H9 (cell line): ENCODE measurements at regions not wholly inside any gene's neighbourhood (a gene's known extent, or its start where the extent isn't known, plus 50 kb on each side); places are given as distances from the start of the nearest gene placed in this dataset.

Experiments used
- DNase-seq: peaks from one replicate; pipeline ENCODE4 v3.0.0-alpha.2; 2017
- H2AFZ ChIP-seq: one replicate; pipeline ENCODE4 v1.6.1; 2013; ENCODE audit warnings: mild to moderate bottlenecking, low read length, control low read depth, moderate library complexity
- H2AK5ac ChIP-seq: 2 replicates; pipeline ENCODE4 v1.6.1; 2013; ENCODE audit warnings: low read length, control low read depth, mixed read lengths; ENCODE audit not compliant: insufficient read length
- H2BK120ac ChIP-seq: one replicate; pipeline ENCODE4 v1.6.1; 2013; ENCODE audit warnings: low read depth, mild to moderate bottlenecking, low read length, control low read depth, inconsistent platforms; ENCODE audit not compliant: poor library complexity, severe bottlenecking
- H2BK12ac ChIP-seq: 2 replicates; pipeline ENCODE4 v1.6.1; 2013; ENCODE audit warnings: low read length, control low read depth, mixed read lengths, low read depth; ENCODE audit not compliant: insufficient read length
- H2BK15ac ChIP-seq: 2 replicates; pipeline ENCODE4 v1.6.1; 2013; ENCODE audit warnings: low read depth, low read length, control low read depth
- H2BK20ac ChIP-seq: one replicate; pipeline ENCODE4 v1.6.1; 2013; ENCODE audit warnings: low read depth, mild to moderate bottlenecking, low read length, control low read depth, inconsistent platforms; ENCODE audit not compliant: poor library complexity, severe bottlenecking
- H2BK5ac ChIP-seq: 2 replicates; pipeline ENCODE4 v1.6.1; 2013; ENCODE audit warnings: low read length, control low read depth, mixed read lengths; ENCODE audit not compliant: insufficient read length
- H3K14ac ChIP-seq: 2 replicates; pipeline ENCODE4 v1.6.1; 2013; ENCODE audit warnings: low read length, control low read depth; ENCODE audit not compliant: insufficient read depth
- H3K18ac ChIP-seq: 2 replicates; pipeline ENCODE4 v1.6.1; 2013; ENCODE audit warnings: low read depth, mild to moderate bottlenecking, mixed read lengths, low read length, control low read depth; ENCODE audit not compliant: insufficient read length
- H3K23ac ChIP-seq: 2 replicates; pipeline ENCODE4 v1.6.1; 2013; ENCODE audit warnings: low read length, control low read depth, mixed read lengths, low read depth; ENCODE audit not compliant: insufficient read length
- H3K23me2 ChIP-seq: 2 replicates; pipeline ENCODE4 v1.6.1; 2013; ENCODE audit warnings: low read depth, mild to moderate bottlenecking, mixed read lengths, low read length, control low read depth; ENCODE audit not compliant: insufficient read length, poor library complexity, severe bottlenecking
- H3K27ac ChIP-seq: 2 replicates; pipeline ENCODE4 v1.5.1; 2013; ENCODE audit warnings: low read length, control low read depth, mixed read lengths, low read depth; ENCODE audit not compliant: insufficient read length
- H3K27me3 ChIP-seq: 2 replicates; pipeline ENCODE4 v1.6.1; 2013; ENCODE audit warnings: low read length, control low read depth, inconsistent platforms; ENCODE audit not compliant: insufficient read depth
- H3K4ac ChIP-seq: 2 replicates; pipeline ENCODE4 v1.6.1; 2013; ENCODE audit warnings: low read depth, mild to moderate bottlenecking, control low read depth, inconsistent platforms, low read length, moderate library complexity
- H3K4me1 ChIP-seq: 2 replicates; pipeline ENCODE4 v1.6.1; 2013; ENCODE audit warnings: low read length, control low read depth, inconsistent platforms; ENCODE audit not compliant: insufficient read depth
- H3K4me2 ChIP-seq: 2 replicates; pipeline ENCODE4 v1.6.1; 2013; ENCODE audit warnings: low read length, control low read depth, mixed read lengths; ENCODE audit not compliant: insufficient read length, insufficient read depth
- H3K56ac ChIP-seq: 2 replicates; pipeline ENCODE4 v1.6.1; 2013; ENCODE audit warnings: low read depth, mild to moderate bottlenecking, mixed read lengths, low read length, control low read depth; ENCODE audit not compliant: insufficient read length
- H3K79me1 ChIP-seq: 2 replicates; pipeline ENCODE4 v1.6.1; 2013; ENCODE audit warnings: low read depth, mild to moderate bottlenecking, moderate library complexity, low read length, control low read depth, inconsistent platforms; ENCODE audit not compliant: insufficient read depth, poor library complexity, severe bottlenecking
- H3K79me2 ChIP-seq: 2 replicates; pipeline ENCODE4 v1.6.1; 2013; ENCODE audit warnings: low read length, control low read depth, inconsistent platforms; ENCODE audit not compliant: insufficient read depth
- H3K9ac ChIP-seq: 2 replicates; pipeline ENCODE4 v1.6.1; 2013; ENCODE audit warnings: low read length, control low read depth, mixed read lengths; ENCODE audit not compliant: insufficient read length; ENCODE audit errors: extremely low read depth
- H3K9me3 ChIP-seq: one replicate; pipeline ENCODE4 v1.6.1; 2013; ENCODE audit warnings: low read depth, low read length, inconsistent platforms; ENCODE audit not compliant: control insufficient read depth
- H3T11ph ChIP-seq: one replicate; pipeline ENCODE4 v1.6.1; 2013; ENCODE audit warnings: mild to moderate bottlenecking, low read length, control low read depth, inconsistent platforms
- H4K20me1 ChIP-seq: one replicate; pipeline ENCODE4 v1.6.1; 2013; ENCODE audit not compliant: control insufficient read depth, insufficient read length, insufficient read depth
- H4K5ac ChIP-seq: 2 replicates; pipeline ENCODE4 v1.6.1; 2013; ENCODE audit warnings: low read depth, mild to moderate bottlenecking, mixed read lengths, low read length, control low read depth; ENCODE audit not compliant: insufficient read length
- H4K8ac ChIP-seq: replicated peaks from 2 replicates; pipeline ENCODE4 v1.6.1; 2013; ENCODE audit warnings: low read length, control low read depth, mixed read lengths, low read depth; ENCODE audit not compliant: insufficient read length
- H4K91ac ChIP-seq: 2 replicates; pipeline ENCODE4 v1.6.1; 2013; ENCODE audit warnings: low read depth, mild to moderate bottlenecking, moderate library complexity, mixed read lengths, low read length, control low read depth; ENCODE audit not compliant: insufficient read length
- H3K27ac Mint-ChIP-seq, 3 experiments: 2 replicates in 2 of 3; 3 replicates in 1 of 3; pipeline ENCODE4 v1.8.0; 2020 to 2021; ENCODE audit warnings: mixed read lengths in 3 of 3, mild to moderate bottlenecking in 1 of 3, moderate library complexity in 1 of 3
- H3K27me3 Mint-ChIP-seq: 2 replicates; pipeline ENCODE4 v1.8.0; 2021; ENCODE audit warnings: low read depth, mild to moderate bottlenecking, moderate library complexity, mixed read lengths
- H3K36me3 Mint-ChIP-seq, 3 experiments: 2 replicates in 2 of 3; 3 replicates in 1 of 3; pipeline ENCODE4 v1.8.0; 2020 to 2021; ENCODE audit warnings: low read depth in 3 of 3, mixed read lengths in 3 of 3; ENCODE audit not compliant: insufficient read depth in 1 of 3
- H3K4me1 Mint-ChIP-seq, 2 experiments: 2 replicates each; pipeline ENCODE4 v1.8.0; 2020; ENCODE audit warnings: mixed read lengths in 2 of 2
- H3K4me3 Mint-ChIP-seq, 2 experiments: 2 replicates in 1 of 2; 3 replicates in 1 of 2; pipeline ENCODE4 v1.8.0; 2020 to 2021; ENCODE audit warnings: mild to moderate bottlenecking in 2 of 2, mixed read lengths in 2 of 2, moderate library complexity in 1 of 2
- H3K9me3 Mint-ChIP-seq, 2 experiments: 2 replicates in 1 of 2; 3 replicates in 1 of 2; pipeline ENCODE4 v1.8.0; 2020; ENCODE audit warnings: mild to moderate bottlenecking in 2 of 2, mixed read lengths in 2 of 2, moderate library complexity in 1 of 2
- WGBS: extraction: QIAGEN DNeasy Blood & Tissue Kit; methylation state at CpG from one replicate; pipeline ENCODE4 v1.1.7; 2013; ENCODE audit warnings: missing lambda C conversion rate, low lambda C conversion rate, mixed read lengths; ENCODE audit not compliant: insufficient read length; ENCODE audit errors: extremely low coverage; 5-methylcytosine and 5-hydroxymethylcytosine counted together
- TF ChIP-seq, protein P1 (sequence below): fragments of 200-600 bp; sonication (generic); conservative IDR thresholded peaks from 3 replicates; pipeline ENCODE4 v1.8.0; 2021; ENCODE audit warnings: antibody characterized with exemption, mild to moderate bottlenecking

DNA sequence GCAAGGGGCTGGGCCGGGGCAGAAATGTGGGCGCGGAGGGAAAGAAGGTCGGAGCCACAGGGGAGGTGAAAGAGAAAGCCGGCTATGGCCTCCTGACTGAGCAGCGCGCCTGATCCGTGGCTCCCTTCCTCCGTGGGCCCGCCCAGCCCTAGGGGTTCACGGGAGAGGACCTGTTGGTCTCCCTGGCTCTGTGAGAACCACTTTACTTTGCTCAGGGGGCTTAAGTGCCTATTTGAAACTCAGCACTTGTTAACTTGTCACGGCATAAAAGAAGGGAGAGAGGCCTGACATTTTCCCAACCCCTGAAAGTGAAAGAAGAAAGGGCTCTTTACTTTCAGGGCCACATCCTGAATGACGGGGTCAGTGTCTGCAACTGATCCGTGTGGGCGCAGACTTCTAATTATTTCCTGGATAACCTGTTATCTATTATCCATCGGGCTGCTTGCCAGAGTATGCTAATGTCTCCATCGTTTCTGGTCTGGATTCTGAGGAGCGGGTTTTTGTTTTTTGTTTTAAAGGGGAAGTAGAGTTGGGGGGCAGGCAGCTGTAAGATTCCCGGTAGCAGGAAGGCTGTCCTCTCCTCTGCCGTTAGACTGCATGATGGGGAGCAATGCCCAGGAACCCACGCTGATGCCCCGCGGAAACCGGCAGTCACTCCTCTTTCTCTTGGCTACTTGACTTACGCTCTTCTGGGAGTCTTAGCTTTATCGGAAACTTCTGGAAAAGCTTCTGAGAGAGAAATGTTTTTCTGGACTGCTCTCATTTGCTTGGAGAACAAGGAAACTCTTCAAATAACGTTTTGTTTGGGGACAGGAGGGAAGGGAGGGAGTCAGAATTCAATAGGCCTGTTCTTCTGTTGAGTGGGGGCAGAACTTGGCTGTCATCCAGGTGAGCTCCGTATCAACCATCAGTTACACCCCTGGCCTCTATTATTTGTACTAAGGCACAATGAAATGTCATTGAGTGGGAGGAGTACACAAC lies 127.7 kb upstream of the MAX start:
- Histone ChIP-seq H2BK120ac (no peak overlapping the region), H3K4me1 (peaks cover 7% of the 10 kb centered on the region; the same call in 1 of the 2 replicates), H3K4ac (no peak overlapping the region), H2BK15ac (no peak overlapping the region), H3K9me3 (no peaks in the 10 kb centered on the region), H3K79me1 (no peaks in the 10 kb centered on the region), H3K27me3 (no peaks in the 10 kb centered on the region), H2BK12ac (no peak overlapping the region), H2BK20ac (no peak overlapping the region), H3K4me2 (peak overlapping the region; percentile 33), H3K27ac (no peak overlapping the region), H3K18ac (peak overlapping the region; percentile 72), H2AFZ (no peak overlapping the region), H2BK5ac (no peak overlapping the region), H3K79me2 (no peaks in the 10 kb centered on the region), H3T11ph (no peak overlapping the region), H3K9ac (no peak overlapping the region), H3K23ac (no peak overlapping the region), H4K91ac (no peak overlapping the region), H4K20me1 (no peaks in the 10 kb centered on the region), H4K5ac (no peak overlapping the region), H3K56ac (no peak overlapping the region), H3K23me2 (no peaks in the 10 kb centered on the region), H3K14ac (no peak overlapping the region), H4K8ac (no peak overlapping the region), H2AK5ac (no peak overlapping the region)
- Mint-ChIP-seq H3K27ac (peak overlapping the region; percentile 90 to 94 (median 92)), H3K4me1 (peaks cover 53 to 57% of the 10 kb centered on the region in 2 experiments), H3K27me3 (no peaks in the 10 kb centered on the region; the same call in 1 of the 2 replicates), H3K9me3 (no peaks in the 10 kb centered on the region; a peak in 2 of 5 replicates), H3K4me3 (peak overlapping the region in 1 of 2 experiments; percentile 69; a peak in 3 of 5 replicates), H3K36me3 (0 out of 7 replicates have a peak, but pooled peaks cover 0 to under 1% (median 0%) of the 10 kb centered on the region in 3 experiments)
- TF ChIP-seq, protein P1, sequence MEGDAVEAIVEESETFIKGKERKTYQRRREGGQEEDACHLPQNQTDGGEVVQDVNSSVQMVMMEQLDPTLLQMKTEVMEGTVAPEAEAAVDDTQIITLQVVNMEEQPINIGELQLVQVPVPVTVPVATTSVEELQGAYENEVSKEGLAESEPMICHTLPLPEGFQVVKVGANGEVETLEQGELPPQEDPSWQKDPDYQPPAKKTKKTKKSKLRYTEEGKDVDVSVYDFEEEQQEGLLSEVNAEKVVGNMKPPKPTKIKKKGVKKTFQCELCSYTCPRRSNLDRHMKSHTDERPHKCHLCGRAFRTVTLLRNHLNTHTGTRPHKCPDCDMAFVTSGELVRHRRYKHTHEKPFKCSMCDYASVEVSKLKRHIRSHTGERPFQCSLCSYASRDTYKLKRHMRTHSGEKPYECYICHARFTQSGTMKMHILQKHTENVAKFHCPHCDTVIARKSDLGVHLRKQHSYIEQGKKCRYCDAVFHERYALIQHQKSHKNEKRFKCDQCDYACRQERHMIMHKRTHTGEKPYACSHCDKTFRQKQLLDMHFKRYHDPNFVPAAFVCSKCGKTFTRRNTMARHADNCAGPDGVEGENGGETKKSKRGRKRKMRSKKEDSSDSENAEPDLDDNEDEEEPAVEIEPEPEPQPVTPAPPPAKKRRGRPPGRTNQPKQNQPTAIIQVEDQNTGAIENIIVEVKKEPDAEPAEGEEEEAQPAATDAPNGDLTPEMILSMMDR, result no peak
- DNase-seq, result peak; percentile 60
- no CpG with 5 or more reads among the region's 28 CpGs for WGBS
